ENCODE measurements at regions not wholly inside any gene's neighbourhood (a gene's known extent, or its start where the extent isn't known, plus 50 kb on each side); places are given as distances from the start of the nearest gene placed in this dataset.
A peak's percentile ranks its signal among the peaks of the same experiment; 100 is the strongest.

- Histone ChIP-seq H3K4me1 (replicated peaks in 1 of 2; ENCODE audit: control insufficient read depth in 2 of 2, insufficient read depth in 2 of 2, low read length in 2 of 2) (no peaks in the 10 kb centered on the region), H3K9me1 (ENCODE audit: control insufficient read depth, insufficient read depth, low read length) (no peaks in the 10 kb centered on the region), H3K9ac (ENCODE audit: insufficient read depth in 1 of 2, low read depth in 2 of 2, low read length in 2 of 2) (no peak overlapping the region), H3K79me2 (ENCODE audit: control insufficient read depth, insufficient read depth, low read length) (no peaks in the 10 kb centered on the region), H3K9me3 (replicated peaks; ENCODE audit: control insufficient read depth, insufficient read depth, low read depth, low read length) (no peaks in the 10 kb centered on the region), H3K4me2 (ENCODE audit: insufficient read depth, low read length) (no peak overlapping the region), H4K20me1 (replicated peaks; ENCODE audit: control insufficient read depth, insufficient read depth, low read length) (no peaks in the 10 kb centered on the region), H3K36me3 (ENCODE audit: control insufficient read depth, insufficient read depth, low read length) (no peaks in the 10 kb centered on the region), H2AFZ (ENCODE audit: low read depth, low read length) (no peak overlapping the region), H3K4me3 (no peak overlapping the region), H3K27ac (ENCODE audit: extremely low read depth, low read depth, low read length) (no peak overlapping the region), H3K27me3 (ENCODE audit: control insufficient read depth in 2 of 2, insufficient read depth in 2 of 2, low read length in 2 of 2) (no peaks in the 10 kb centered on the region)
- TF ChIP-seq SLC30A9 (CRISPR knock-in tag; IDR thresholded peaks at IDR 0.05) (no peak), PHF8 (IDR thresholded peaks at IDR 0.05; ENCODE audit: borderline replicate concordance, low read length) (peak; percentile 29; the same call in 1 of the 2 replicates), SRSF7 (optimal IDR thresholded peaks at IDR 0.05; ENCODE audit: low read depth, low read length) (no peak), ZFP91 (CRISPR knock-in tag; IDR thresholded peaks at IDR 0.05) (peak; percentile 34; the same call in 1 of the 2 replicates), CEBPB (tag; IDR thresholded peaks at IDR 0.05) (0 out of 2 replicates have a peak, but pooled peaks have one; percentile 8), TCF3 (CRISPR knock-in tag; IDR thresholded peaks at IDR 0.05) (no peak)
- POLR2A ChIA-PET: no interaction called here
- DNase-seq (ENCODE audit: extremely low read depth in 1 of 4, low spot score in 3 of 4): peak in 1 of 4 experiments; percentile 4
- no peak for FAIRE-seq
- ATAC-seq: no peak
- CTCF ChIA-PET (ENCODE audit: low intra/inter-chr PET ratio): interaction anchor here (0.7 kb wide), 1 partner anchor 1490 kb away, joined by 3 read pairs; no protein-coding TSS in a partner anchor
- intact Hi-C loops (cut with micrococcal nuclease) (no loop called here), in situ Hi-C loops (cut with MboI) (no loop called here)
- WGBS (ENCODE audit: insufficient coverage, low coverage, missing lambda C conversion rate): 6% methylated on average over 11 of the region's 15 CpGs
- no TSS peak for BruUV-seq (replicated peaks)
Observed at GRCh38 chr13:68257111-68257842, 1027.1 kb upstream of the PCDH9 start.

Measured in K562 (cell line).